ENCODE measurements at regions not wholly inside any gene's neighbourhood (a gene's known extent, or its start where the extent isn't known, plus 50 kb on each side); places are given as distances from the start of the nearest gene placed in this dataset.

GRCh38 chr14:58785701-58786100 lies 147.9 kb downstream of the DACT1 start:
- no peaks in the 10 kb centered on the region for H3K4me1 ChIP-seq (ENCODE audit: control insufficient read depth, insufficient read depth, low read length)
- DNase-seq (no peak), ATAC-seq (no peak)
- Mint-ChIP-seq H3K4me3 (no peak overlapping the region), H3K27me3 (ENCODE audit: low read depth in 2 of 2) (no peaks in the 10 kb centered on the region), H3K27ac (no peak overlapping the region), H3K4me1 (no peaks in the 10 kb centered on the region), H3K9me3 (no peaks in the 10 kb centered on the region), H3K36me3 (no peaks in the 10 kb centered on the region)
- no peak overlapping the region for H3K27ac ChIP-seq (ENCODE audit: low read length)
- no peak for TF ChIP-seq CTCF (IDR thresholded peaks at IDR 0.05)
- no peaks in the 10 kb centered on the region for H3K27me3 ChIP-seq (ENCODE audit: control insufficient read depth, insufficient read depth, low read length)
- WGBS (ENCODE audit: insufficient coverage): 80% methylated on average over 2 of the region's 3 CpGs
- no peaks in the 10 kb centered on the region for H3K9me3 ChIP-seq (ENCODE audit: control insufficient read depth, insufficient read depth, low read length)
- H3K4me3 ChIP-seq (ENCODE audit: low read length): no peak overlapping the region
- intact Hi-C loops (cut with micrococcal nuclease): no loop called here
- no peaks in the 10 kb centered on the region for H3K36me3 ChIP-seq (ENCODE audit: control insufficient read depth, insufficient read depth, low read length)

- WGBS (ENCODE audit: insufficient coverage): 80% methylated on average over 1 of the region's 1 CpG
- intact Hi-C loops (cut with micrococcal nuclease): no loop called here
- H3K36me3 Mint-ChIP-seq: no peaks in the 10 kb centered on the region
- Histone ChIP-seq H3K36me3 (ENCODE audit: control insufficient read depth, insufficient read depth, low read length) (no peaks in the 10 kb centered on the region), H3K27ac (ENCODE audit: low read length) (no peak overlapping the region), H3K4me3 (ENCODE audit: low read length) (no peak overlapping the region), H3K27me3 (ENCODE audit: control insufficient read depth, insufficient read depth, low read length) (no peaks in the 10 kb centered on the region), H3K9me3 (ENCODE audit: control insufficient read depth, insufficient read depth, low read length) (no peaks in the 10 kb centered on the region), H3K4me1 (ENCODE audit: control insufficient read depth, insufficient read depth, low read length) (no peaks in the 10 kb centered on the region)
- no peak overlapping the region for H3K27ac Mint-ChIP-seq
- TF ChIP-seq CTCF (IDR thresholded peaks at IDR 0.05): no peak
- peaks cover 0 to 2% of the 10 kb centered on the region in 2 donors for H3K27me3 Mint-ChIP-seq (ENCODE audit: low read depth in 2 of 2)
- H3K9me3 Mint-ChIP-seq: no peaks in the 10 kb centered on the region
- H3K4me3 Mint-ChIP-seq: no peak overlapping the region
- H3K4me1 Mint-ChIP-seq: no peaks in the 10 kb centered on the region
- no peak for ATAC-seq
- DNase-seq: no peak
Observed at GRCh38 chr14:58787592-58787991, 149.8 kb downstream of the DACT1 start.

GRCh38 chr14:58788655-58789503 lies 151.1 kb downstream of the DACT1 start:
- Histone ChIP-seq H3K9me3 (ENCODE audit: control insufficient read depth, insufficient read depth, low read length) (no peaks in the 10 kb centered on the region), H3K27me3 (ENCODE audit: control insufficient read depth, insufficient read depth, low read length) (no peaks in the 10 kb centered on the region), H3K27ac (ENCODE audit: low read length) (no peak overlapping the region), H3K4me1 (ENCODE audit: control insufficient read depth, insufficient read depth, low read length) (no peaks in the 10 kb centered on the region), H3K4me3 (ENCODE audit: low read length) (no peak overlapping the region), H3K36me3 (ENCODE audit: control insufficient read depth, insufficient read depth, low read length) (no peaks in the 10 kb centered on the region)
- no peaks in the 10 kb centered on the region for H3K4me1 Mint-ChIP-seq
- TF ChIP-seq CTCF (IDR thresholded peaks at IDR 0.05): no peak
- ATAC-seq (no peak), DNase-seq (no peak)
- no peak overlapping the region for H3K27ac Mint-ChIP-seq
- no peaks in the 10 kb centered on the region for H3K36me3 Mint-ChIP-seq
- WGBS (ENCODE audit: insufficient coverage): 75% methylated on average over 3 of the region's 4 CpGs
- H3K9me3 Mint-ChIP-seq: peaks cover 0 to 2% of the 10 kb centered on the region in 2 donors
- peaks cover 0 to 4% of the 10 kb centered on the region in 2 donors for H3K27me3 Mint-ChIP-seq (ENCODE audit: low read depth in 2 of 2)
- intact Hi-C loops (cut with micrococcal nuclease): no loop called here
- no peak overlapping the region for H3K4me3 Mint-ChIP-seq

GRCh38 chr14:58789736-58790135 lies 152.0 kb downstream of the DACT1 start:
- no peaks in the 10 kb centered on the region for H3K9me3 ChIP-seq (ENCODE audit: control insufficient read depth, insufficient read depth, low read length)
- H3K36me3 ChIP-seq (ENCODE audit: control insufficient read depth, insufficient read depth, low read length): no peaks in the 10 kb centered on the region
- TF ChIP-seq CTCF (IDR thresholded peaks at IDR 0.05): no peak
- no peaks in the 10 kb centered on the region for H3K36me3 Mint-ChIP-seq
- ATAC-seq (no peak), DNase-seq (no peak)
- H3K4me3 ChIP-seq (ENCODE audit: low read length): no peak overlapping the region
- WGBS (ENCODE audit: insufficient coverage): 73% methylated on average over 3 of the region's 4 CpGs
- H3K4me1 Mint-ChIP-seq: no peaks in the 10 kb centered on the region
- H3K27me3 ChIP-seq (ENCODE audit: control insufficient read depth, insufficient read depth, low read length): no peaks in the 10 kb centered on the region
- H3K4me1 ChIP-seq (ENCODE audit: control insufficient read depth, insufficient read depth, low read length): no peaks in the 10 kb centered on the region
- peaks cover 0 to 2% of the 10 kb centered on the region in 2 donors for H3K9me3 Mint-ChIP-seq
- no peak overlapping the region for H3K27ac Mint-ChIP-seq
- H3K27me3 Mint-ChIP-seq (ENCODE audit: low read depth in 2 of 2): peaks cover 0 to 4% of the 10 kb centered on the region in 2 donors
- no peak overlapping the region for H3K4me3 Mint-ChIP-seq
- intact Hi-C loops (cut with micrococcal nuclease): no loop called here
- H3K27ac ChIP-seq (ENCODE audit: low read length): no peak overlapping the region

Measured in natural killer cell (primary cell).